ENCODE measurements at regions not wholly inside any gene's neighbourhood (a gene's known extent, or its start where the extent isn't known, plus 50 kb on each side); places are given as distances from the start of the nearest gene placed in this dataset.
A peak's percentile ranks its signal among the peaks of the same experiment; 100 is the strongest.

GRCh38 chr11:122494221-122494620 is 161.3 kb upstream of the UBASH3B start:
- ChIA-PET POLR2A (ENCODE audit: unreplicated experiment) (no interaction called here), CTCF (no interaction called here)
- Histone ChIP-seq H3K9me2 (replicated peaks; ENCODE audit: low read length) (no peaks in the 10 kb centered on the region), H3K36me3 (ENCODE audit: low read depth, low read length) (no peaks in the 10 kb centered on the region), H3K27ac (ENCODE audit: low read length) (no peak overlapping the region), H2AFZ (ENCODE audit: low read length) (no peak overlapping the region), H3F3A (ENCODE audit: low read length, unreplicated experiment) (no peaks in the 10 kb centered on the region), H3K4me2 (ENCODE audit: low read length) (no peak overlapping the region), H3K79me2 (ENCODE audit: low read length) (no peaks in the 10 kb centered on the region), H3K27me3 (ENCODE audit: low read length) (peaks cover 77% of the 10 kb centered on the region), H3K9ac (ENCODE audit: low read length) (no peak overlapping the region), H3K4me3 (ENCODE audit: low read length) (no peak overlapping the region), H3K9me3 (ENCODE audit: low read length) (no peaks in the 10 kb centered on the region), H3K4me1 (ENCODE audit: insufficient read depth, low read length) (no peaks in the 10 kb centered on the region), H4K20me1 (ENCODE audit: low read length) (no peaks in the 10 kb centered on the region)
- intact Hi-C loops (cut with micrococcal nuclease) = no loop called here
- ATAC-seq (peak; percentile 54), DNase-seq (peak; percentile 51)
- no peak for TF ChIP-seq EZH2phosphoT487 (IDR thresholded peaks at IDR 0.05; ENCODE audit: borderline replicate concordance, low read length)
- no peak for TF ChIP-seq EZH2 (IDR thresholded peaks at IDR 0.05; ENCODE audit: low read length, unreplicated experiment)
- TF ChIP-seq CTCF (conservative IDR thresholded peaks at IDR 0.05; ENCODE audit: low read depth, low read length) = no peak
- BruUV-seq (replicated peaks) = no TSS peak

- intact Hi-C loops (cut with micrococcal nuclease) = no loop called here
- Histone ChIP-seq H3F3A (ENCODE audit: low read length, unreplicated experiment) (no peaks in the 10 kb centered on the region), H4K20me1 (ENCODE audit: low read length) (no peaks in the 10 kb centered on the region), H3K36me3 (ENCODE audit: low read depth, low read length) (no peaks in the 10 kb centered on the region), H3K27me3 (ENCODE audit: low read length) (peaks cover 81% of the 10 kb centered on the region), H3K9me3 (ENCODE audit: low read length) (no peaks in the 10 kb centered on the region), H3K79me2 (ENCODE audit: low read length) (no peaks in the 10 kb centered on the region), H3K4me3 (ENCODE audit: low read length) (no peak overlapping the region), H2AFZ (ENCODE audit: low read length) (no peak overlapping the region), H3K9ac (ENCODE audit: low read length) (no peak overlapping the region), H3K4me1 (ENCODE audit: insufficient read depth, low read length) (no peaks in the 10 kb centered on the region), H3K27ac (ENCODE audit: low read length) (no peak overlapping the region), H3K9me2 (replicated peaks; ENCODE audit: low read length) (no peaks in the 10 kb centered on the region), H3K4me2 (ENCODE audit: low read length) (no peak overlapping the region)
- no peak for DNase-seq
- BruUV-seq (replicated peaks) = no TSS peak
- ChIA-PET CTCF (no interaction called here), POLR2A (ENCODE audit: unreplicated experiment) (no interaction called here)
- ATAC-seq = no peak
- TF ChIP-seq EZH2 (IDR thresholded peaks at IDR 0.05; ENCODE audit: low read length, unreplicated experiment) = no peak
- TF ChIP-seq EZH2phosphoT487 (IDR thresholded peaks at IDR 0.05; ENCODE audit: borderline replicate concordance, low read length) = no peak
- TF ChIP-seq CTCF (conservative IDR thresholded peaks at IDR 0.05; ENCODE audit: low read depth, low read length) = no peak
These were observed 164.0 kb upstream of the UBASH3B start for GRCh38 chr11:122491509-122491908.

- no peaks in the 10 kb centered on the region for H3K79me2 ChIP-seq (ENCODE audit: low read length)
- no peak overlapping the region for H3K4me2 ChIP-seq (ENCODE audit: low read length)
- no TSS peak for BruUV-seq (replicated peaks)
- intact Hi-C loops (cut with micrococcal nuclease) = loop anchor here (10.0 kb wide), 1 partner anchor 184 kb away; no protein-coding TSS in a partner anchor
- CTCF ChIA-PET = no interaction called here
- no peaks in the 10 kb centered on the region for H3K9me2 ChIP-seq (replicated peaks; ENCODE audit: low read length)
- no peaks in the 10 kb centered on the region for H3F3A ChIP-seq (ENCODE audit: low read length, unreplicated experiment)
- ATAC-seq (no peak), DNase-seq (no peak)
- H3K27me3 ChIP-seq (ENCODE audit: low read length) = peaks cover 84% of the 10 kb centered on the region
- H2AFZ ChIP-seq (ENCODE audit: low read length) = no peak overlapping the region
- H4K20me1 ChIP-seq (ENCODE audit: low read length) = no peaks in the 10 kb centered on the region
- peak; percentile 100 for TF ChIP-seq EZH2 (IDR thresholded peaks at IDR 0.05; ENCODE audit: low read length, unreplicated experiment)
- peak; percentile 94 for TF ChIP-seq EZH2phosphoT487 (IDR thresholded peaks at IDR 0.05; ENCODE audit: borderline replicate concordance, low read length)
- TF ChIP-seq CTCF (conservative IDR thresholded peaks at IDR 0.05; ENCODE audit: low read depth, low read length) = no peak
- H3K9ac ChIP-seq (ENCODE audit: low read length) = no peak overlapping the region
- H3K27ac ChIP-seq (ENCODE audit: low read length) = no peak overlapping the region
- POLR2A ChIA-PET (ENCODE audit: unreplicated experiment) = no interaction called here
- H3K9me3 ChIP-seq (ENCODE audit: low read length) = no peaks in the 10 kb centered on the region
- no peaks in the 10 kb centered on the region for H3K4me1 ChIP-seq (ENCODE audit: insufficient read depth, low read length)
- H3K36me3 ChIP-seq (ENCODE audit: low read depth, low read length) = no peaks in the 10 kb centered on the region
- no peak overlapping the region for H3K4me3 ChIP-seq (ENCODE audit: low read length)
These were observed 166.4 kb upstream of the UBASH3B start for GRCh38 chr11:122488892-122489706.

Measured in PC-3 (cell line).